ENCODE measurements at regions not wholly inside any gene's neighbourhood (a gene's known extent, or its start where the extent isn't known, plus 50 kb on each side); places are given as distances from the start of the nearest gene placed in this dataset.

DNA sequence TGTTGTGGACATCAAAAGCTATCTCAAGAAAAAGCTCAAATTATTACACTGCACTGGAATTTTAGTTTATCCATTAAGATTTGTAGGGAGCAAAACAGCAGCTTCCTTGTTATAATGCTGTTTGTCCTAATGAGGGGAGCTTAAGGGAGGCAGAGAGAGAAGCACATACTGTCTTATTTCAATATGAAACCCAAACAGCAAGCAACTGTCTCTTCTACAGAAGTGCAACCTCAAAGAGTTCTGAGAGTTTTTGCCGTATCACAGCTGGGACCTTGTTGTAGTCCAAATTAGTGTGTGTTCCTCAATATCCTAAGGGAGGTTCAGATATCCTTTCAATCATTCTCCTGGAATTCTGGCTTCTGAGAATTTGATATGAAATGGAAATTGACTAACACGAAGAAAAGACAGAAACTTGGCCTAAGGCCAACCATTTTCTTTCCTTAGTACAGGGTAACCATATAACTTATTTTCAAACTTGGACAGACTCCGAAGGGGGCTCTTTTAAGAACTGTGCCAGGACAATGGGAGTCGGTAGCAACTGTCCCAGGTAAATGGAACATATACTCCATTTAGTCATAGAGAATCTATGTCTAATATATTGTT is 149.3 kb upstream of the CCN2 start:
- TF ChIP-seq, protein P1, sequence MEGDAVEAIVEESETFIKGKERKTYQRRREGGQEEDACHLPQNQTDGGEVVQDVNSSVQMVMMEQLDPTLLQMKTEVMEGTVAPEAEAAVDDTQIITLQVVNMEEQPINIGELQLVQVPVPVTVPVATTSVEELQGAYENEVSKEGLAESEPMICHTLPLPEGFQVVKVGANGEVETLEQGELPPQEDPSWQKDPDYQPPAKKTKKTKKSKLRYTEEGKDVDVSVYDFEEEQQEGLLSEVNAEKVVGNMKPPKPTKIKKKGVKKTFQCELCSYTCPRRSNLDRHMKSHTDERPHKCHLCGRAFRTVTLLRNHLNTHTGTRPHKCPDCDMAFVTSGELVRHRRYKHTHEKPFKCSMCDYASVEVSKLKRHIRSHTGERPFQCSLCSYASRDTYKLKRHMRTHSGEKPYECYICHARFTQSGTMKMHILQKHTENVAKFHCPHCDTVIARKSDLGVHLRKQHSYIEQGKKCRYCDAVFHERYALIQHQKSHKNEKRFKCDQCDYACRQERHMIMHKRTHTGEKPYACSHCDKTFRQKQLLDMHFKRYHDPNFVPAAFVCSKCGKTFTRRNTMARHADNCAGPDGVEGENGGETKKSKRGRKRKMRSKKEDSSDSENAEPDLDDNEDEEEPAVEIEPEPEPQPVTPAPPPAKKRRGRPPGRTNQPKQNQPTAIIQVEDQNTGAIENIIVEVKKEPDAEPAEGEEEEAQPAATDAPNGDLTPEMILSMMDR (IDR thresholded peaks at IDR 0.05; ENCODE audit: insufficient read depth, low read depth, low read length), result no peak
- no peak for TF ChIP-seq EZH2 (IDR thresholded peaks at IDR 0.05; ENCODE audit: insufficient read depth, low read length)
